HCT116 (cell line): ENCODE measurements at regions not wholly inside any gene's neighbourhood (a gene's known extent, or its start where the extent isn't known, plus 50 kb on each side); places are given as distances from the start of the nearest gene placed in this dataset.

Source experiments
- ATAC-seq: fragments of 200-7000 bp; cut with Tn5 transposase; 2 replicates; pipeline ENCODE4 v1.9.1; 2020; ENCODE audit warnings: mild to moderate bottlenecking, moderate library complexity
- BruUV-seq: library from RNA; stranded (reverse); fragments of 400-500 nt; replicated peaks from 2 replicates; lab custom pipeline; 2021; lab: Mats Ljungman, UMichigan
- CTCF ChIA-PET: fragments of 300-600 bp; sonication (Branson Sonifier 250); formaldehyde crosslinking; loops from one replicate; lab custom pipeline; 2021; ENCODE audit warnings: antibody characterized with exemption; lab: Charles Lee
- POLR2A ChIA-PET: fragments of 300-600, 350-600 bp; sonication (Branson Sonifier 250); formaldehyde crosslinking; loops from one replicate; lab custom pipeline; 2021; ENCODE audit warnings: antibody characterized with exemption; lab: Charles Lee
- RAD21 ChIA-PET, 2 experiments: fragments of 300-600 bp; sonication (Branson Sonifier 250); formaldehyde crosslinking; loops; one replicate each; lab custom pipeline; 2023; ENCODE audit warnings: low total read pairs in 2 of 2; ENCODE audit not compliant: uncharacterized antibody in 2 of 2, unreplicated experiment in 2 of 2, low non-redundant PET in 1 of 2; lab: Charles Lee
- DNase-seq: peaks from one replicate; pipeline ENCODE4 v3.0.0-alpha.2; 2010; ENCODE audit warnings: low read depth, low spot score
- H2AFZ ChIP-seq: fragments of 200-600 bp; shearing (Covaris generic), sonication (generic); 2 replicates; pipeline ENCODE4 v1.6.1; 2017; ENCODE audit warnings: low read depth, mixed run types, mixed read lengths, antibody characterized with exemption, low read length; ENCODE audit not compliant: poor library complexity, severe bottlenecking
- H3K27ac ChIP-seq: 2 replicates; pipeline ENCODE4 v1.5.1; 2012; ENCODE audit warnings: low read depth, low read length
- H3K27me3 ChIP-seq: fragments of 200-600 bp; sonication (generic); 2 replicates; pipeline ENCODE4 v1.6.1; 2016; ENCODE audit warnings: mixed run types, low read length, mixed read lengths; ENCODE audit not compliant: insufficient read depth
- H3K36me3 ChIP-seq, 2 experiments: fragments of 200-500 bp in 1 of 2; fragments of 200-600 bp in 1 of 2; sonication (Bioruptor generic) in 1 of 2; sonication (generic) in 1 of 2; 2 replicates each; pipeline versions ENCODE4 v1.5.1 to v1.6.1; 2014 to 2016; ENCODE audit warnings: low read length in 2 of 2, inconsistent platforms in 1 of 2, mixed read lengths in 1 of 2, mixed run types in 1 of 2; ENCODE audit not compliant: insufficient read depth in 2 of 2, control insufficient read depth in 1 of 2
- H3K4me1 ChIP-seq, 2 experiments: fragments of 200-600 bp in 1 of 2; sonication (generic) in 1 of 2; 2 replicates each; pipeline versions ENCODE4 v1.5.1 to v1.6.1; 2012 to 2017; ENCODE audit warnings: low read length in 2 of 2, inconsistent platforms in 1 of 2, mild to moderate bottlenecking in 1 of 2, mixed read lengths in 1 of 2, mixed run types in 1 of 2, moderate library complexity in 1 of 2; ENCODE audit not compliant: insufficient read depth in 2 of 2, control insufficient read depth in 1 of 2
- H3K4me2 ChIP-seq: fragments of 200-600 bp; sonication (generic); 2 replicates; pipeline ENCODE4 v1.6.1; 2017; ENCODE audit warnings: mixed run types, low read length, mixed read lengths
- H3K4me3 ChIP-seq, 2 experiments: fragments of 200-600 bp in 1 of 2; sonication (generic) in 1 of 2; replicated peaks in 1 of 2; 2 replicates each; pipeline ENCODE4 v1.5.1; 2011 to 2016; ENCODE audit warnings: low read length in 2 of 2, control low read depth in 1 of 2, low read depth in 1 of 2, mild to moderate bottlenecking in 1 of 2, mixed read lengths in 1 of 2, mixed run types in 1 of 2
- H3K79me2 ChIP-seq: fragments of 200-600 bp; sonication (generic); 2 replicates; pipeline ENCODE4 v1.6.1; 2017; ENCODE audit warnings: mild to moderate bottlenecking, mixed run types, low read length, moderate library complexity, mixed read lengths; ENCODE audit not compliant: insufficient read depth
- H3K9ac ChIP-seq: fragments of 200-600 bp; sonication (generic); 2 replicates; pipeline ENCODE4 v1.6.1; 2016; ENCODE audit warnings: low read length, mixed read lengths
- H3K9me2 ChIP-seq: fragments of 200-600 bp; sonication (generic), shearing (Covaris generic); 2 replicates; pipeline ENCODE4 v1.6.1; 2017; ENCODE audit warnings: mixed run types, mild to moderate bottlenecking, moderate library complexity; ENCODE audit not compliant: insufficient read depth
- H3K9me3 ChIP-seq, 2 experiments: fragments of 200-500 bp in 1 of 2; fragments of 200-600 bp in 1 of 2; sonication (Bioruptor generic) in 1 of 2; sonication (generic) in 1 of 2; 2 replicates each; pipeline ENCODE4 v1.6.1; 2014 to 2017; ENCODE audit warnings: low read length in 2 of 2, mixed read lengths in 2 of 2, inconsistent platforms in 1 of 2, low read depth in 1 of 2, mild to moderate bottlenecking in 1 of 2, mixed run types in 1 of 2, moderate library complexity in 1 of 2; ENCODE audit not compliant: control insufficient read depth in 1 of 2, insufficient read depth in 1 of 2
- H4K20me1 ChIP-seq: fragments of 200-600 bp; sonication (generic), shearing (Covaris generic); 2 replicates; pipeline ENCODE4 v1.6.1; 2017; ENCODE audit warnings: mixed run types, mild to moderate bottlenecking, moderate library complexity; ENCODE audit not compliant: insufficient read depth
- CBX3 ChIP-seq: IDR thresholded peaks from 2 replicates; pipeline ENCODE4 v1.6.1; 2012; ENCODE audit warnings: low read depth
- EGR1 ChIP-seq: IDR thresholded peaks from 2 replicates; pipeline ENCODE4 v1.6.1; 2012; ENCODE audit warnings: low read depth
- ELF1 ChIP-seq: IDR thresholded peaks from 2 replicates; pipeline ENCODE4 v1.6.1; 2012; ENCODE audit warnings: low read depth, borderline replicate concordance
- EZH2 ChIP-seq: fragments of 200-600 bp; sonication (generic); IDR thresholded peaks from 2 replicates; pipeline ENCODE4 v1.6.1; 2017; ENCODE audit warnings: antibody characterized with exemption, mixed run types
- EZH2phosphoT487 ChIP-seq: fragments of 200-600 bp; IDR thresholded peaks from 2 replicates; pipeline ENCODE4 v1.6.1; 2018; ENCODE audit warnings: antibody characterized with exemption, borderline replicate concordance
- JUND ChIP-seq: IDR thresholded peaks from 2 replicates; pipeline ENCODE4 v1.6.1; 2012
- POLR2A ChIP-seq: IDR thresholded peaks from 2 replicates; pipeline ENCODE4 v1.7.0; 2011; ENCODE audit warnings: borderline replicate concordance; ENCODE audit not compliant: insufficient read depth, insufficient read length; ENCODE audit errors: extremely low read depth
- POLR2AphosphoS5 ChIP-seq: IDR thresholded peaks from 2 replicates; pipeline ENCODE4 v1.6.1; 2011; ENCODE audit warnings: mild to moderate bottlenecking, low read depth, low read length, moderate library complexity
- RAD21 ChIP-seq: IDR thresholded peaks from 2 replicates; pipeline ENCODE4 v1.6.1; 2012; ENCODE audit warnings: low read depth, mild to moderate bottlenecking
- SIN3A ChIP-seq: IDR thresholded peaks from 2 replicates; pipeline ENCODE4 v1.6.1; 2012; ENCODE audit warnings: low read depth
- TCF7L2 ChIP-seq: IDR thresholded peaks from 2 replicates; pipeline ENCODE4 v1.7.0; 2011; ENCODE audit warnings: borderline replicate concordance, inconsistent platforms; ENCODE audit not compliant: insufficient read depth, insufficient read length; ENCODE audit errors: extremely low read depth
- YY1 ChIP-seq: IDR thresholded peaks from 2 replicates; pipeline ENCODE4 v1.6.1; 2011; ENCODE audit warnings: low read length, low read depth, moderate library complexity, mild to moderate bottlenecking; ENCODE audit not compliant: insufficient replicate concordance; ENCODE audit errors: extremely low read depth
- ZNF274 ChIP-seq: fragments of 200-500 bp; sonication (Bioruptor generic); IDR thresholded peaks from 2 replicates; pipeline ENCODE4 v1.6.1; 2014; ENCODE audit warnings: mild to moderate bottlenecking, low read depth, low read length, inconsistent platforms
- intact Hi-C: fragments of 100-400 bp; cut with micrococcal nuclease; formaldehyde crosslinking; loops from 2 replicates; pipeline ENCODE4 v1.10.0; 2022

- POLR2A ChIA-PET: no interaction called here
- Histone ChIP-seq H2AFZ (no peak overlapping the region), H3K27me3 (peaks cover 40% of the 10 kb centered on the region), H3K79me2 (no peaks in the 10 kb centered on the region), H3K4me2 (no peak overlapping the region), H4K20me1 (no peaks in the 10 kb centered on the region), H3K9me3 (peaks cover 0 to 3% of the 10 kb centered on the region in 2 experiments; a peak in 2 of 4 replicates), H3K9me2 (no peaks in the 10 kb centered on the region), H3K9ac (no peak overlapping the region), H3K27ac (no peak overlapping the region), H3K36me3 (no peaks in the 10 kb centered on the region), H3K4me1 (no peaks in the 10 kb centered on the region), H3K4me3 (no peak overlapping the region)
- CTCF ChIA-PET: no interaction called here
- intact Hi-C loops: no loop called here
- DNase-seq (no peak), ATAC-seq (no peak)
- no peak for TF ChIP-seq CBX3
- no peak for TF ChIP-seq EZH2
- no peak for TF ChIP-seq EZH2phosphoT487
- no peak for TF ChIP-seq ZNF274
- TF ChIP-seq POLR2A: no peak
- no TSS peak for BruUV-seq
- RAD21 ChIA-PET: no interaction called here
These were observed 199.6 kb upstream of the OTX2 start for GRCh38 chr14:57009585-57010515.

- Histone ChIP-seq H3K4me3 (no peak overlapping the region), H3K9me3 (peaks cover 0 to 3% of the 10 kb centered on the region in 2 experiments; a peak in 2 of 4 replicates), H3K4me1 (no peaks in the 10 kb centered on the region), H3K27ac (no peak overlapping the region), H3K9me2 (no peaks in the 10 kb centered on the region), H3K79me2 (no peaks in the 10 kb centered on the region), H3K36me3 (no peaks in the 10 kb centered on the region), H3K4me2 (no peak overlapping the region), H3K9ac (no peak overlapping the region), H4K20me1 (no peaks in the 10 kb centered on the region), H2AFZ (no peak overlapping the region), H3K27me3 (peaks cover 47% of the 10 kb centered on the region)
- CTCF ChIA-PET: no interaction called here
- intact Hi-C loops: no loop called here
- no peak for TF ChIP-seq JUND
- no peak for TF ChIP-seq CBX3
- no peak for TF ChIP-seq EZH2phosphoT487
- no peak for TF ChIP-seq TCF7L2
- no peak for TF ChIP-seq YY1
- no peak for TF ChIP-seq ELF1
- no peak for TF ChIP-seq SIN3A
- no peak for TF ChIP-seq POLR2AphosphoS5
- TF ChIP-seq EGR1: no peak
- no peak for TF ChIP-seq RAD21
- no peak for TF ChIP-seq POLR2A
- RAD21 ChIA-PET: no interaction called here
- no peak for ATAC-seq
- no peak for DNase-seq
- BruUV-seq: no TSS peak
- POLR2A ChIA-PET: no interaction called here
These were observed 198.3 kb upstream of the OTX2 start for GRCh38 chr14:57008534-57008933.
